WTC11 (cell line): ENCODE measurements at regions not wholly inside any gene's neighbourhood (a gene's known extent, or its start where the extent isn't known, plus 50 kb on each side); places are given as distances from the start of the nearest gene placed in this dataset.

Experiments used
- ATAC-seq: fragments of 200-7000 bp; cut with Tn5 transposase; 2 replicates; pipeline ENCODE4 v1.10.0; 2021; ENCODE audit warnings: mild to moderate bottlenecking, moderate library complexity
- CTCF ChIA-PET: fragments of 300-600 bp; sonication (Branson Sonifier 250); formaldehyde crosslinking; loops from one replicate; lab custom pipeline; 2021; ENCODE audit warnings: antibody characterized with exemption; lab: Charles Lee
- POLR2A ChIA-PET: fragments of 350-600 bp; sonication (Branson Sonifier 250); formaldehyde crosslinking; loops from one replicate; lab custom pipeline; 2021; ENCODE audit warnings: antibody characterized with exemption; lab: Charles Lee
- DNase-seq: peaks from one replicate; pipeline ENCODE4 v3.0.0; 2021; ENCODE audit warnings: low spot score
- H3K27ac Mint-ChIP-seq: 2 replicates; pipeline ENCODE4 v1.8.0; 2021; ENCODE audit warnings: mixed read lengths
- H3K27me3 Mint-ChIP-seq: 2 replicates; pipeline ENCODE4 v1.8.0; 2021; ENCODE audit warnings: low read depth, mild to moderate bottlenecking, moderate library complexity, mixed read lengths
- H3K36me3 Mint-ChIP-seq: 2 replicates; pipeline ENCODE4 v1.8.0; 2021; ENCODE audit warnings: mixed read lengths
- H3K4me1 Mint-ChIP-seq: 2 replicates; pipeline ENCODE4 v1.8.0; 2022; ENCODE audit warnings: mixed read lengths
- H3K4me3 Mint-ChIP-seq: 2 replicates; pipeline ENCODE4 v1.8.0; 2021; ENCODE audit warnings: mild to moderate bottlenecking, moderate library complexity, mixed read lengths
- H3K9me3 Mint-ChIP-seq: 2 replicates; pipeline ENCODE4 v1.8.0; 2021; ENCODE audit warnings: mixed read lengths
- AFF4 ChIP-seq: sonication (generic); formaldehyde crosslinking; IDR thresholded peaks from 2 replicates; pipeline ENCODE4 v1.8.1; 2023; ENCODE audit warnings: mild to moderate bottlenecking, missing genetic modification reagents, borderline replicate concordance
- ARID4B ChIP-seq: sonication (generic); formaldehyde crosslinking; IDR thresholded peaks from 2 replicates; pipeline ENCODE4 v1.8.0; 2023; ENCODE audit warnings: missing genetic modification reagents, mild to moderate bottlenecking, borderline replicate concordance
- CDX4 ChIP-seq: fragments of 250-450 bp; sonication (Bioruptor Pico); IDR thresholded peaks from 2 replicates; pipeline ENCODE4 v1.9.0; 2021; ENCODE audit warnings: moderate library complexity, mild to moderate bottlenecking, inconsistent platforms, borderline replicate concordance
- E2F1 ChIP-seq: sonication (generic); formaldehyde crosslinking; IDR thresholded peaks from 2 replicates; pipeline ENCODE4 v1.8.0; 2022; ENCODE audit warnings: mild to moderate bottlenecking, missing genetic modification reagents
- GABPB1 ChIP-seq: sonication (generic); formaldehyde crosslinking; IDR thresholded peaks from 2 replicates; pipeline ENCODE4 v1.8.1; 2023; ENCODE audit warnings: mild to moderate bottlenecking, missing genetic modification reagents
- IRF1 ChIP-seq: sonication (generic); formaldehyde crosslinking; IDR thresholded peaks from 2 replicates; pipeline ENCODE4 v1.8.0; 2023; ENCODE audit warnings: missing genetic modification reagents
- IRF2 ChIP-seq: sonication (generic); formaldehyde crosslinking; IDR thresholded peaks from 2 replicates; pipeline ENCODE4 v1.8.0; 2022; ENCODE audit warnings: low read depth, missing genetic modification reagents, borderline replicate concordance
- NFYB ChIP-seq: sonication (generic); formaldehyde crosslinking; conservative IDR thresholded peaks from 2 replicates; pipeline ENCODE4 v1.8.0; 2022; ENCODE audit warnings: low read depth, missing genetic modification reagents
- NR1H2 ChIP-seq: sonication (generic); formaldehyde crosslinking; IDR thresholded peaks from 2 replicates; pipeline ENCODE4 v1.9.0; 2021; ENCODE audit warnings: mild to moderate bottlenecking, moderate library complexity, missing genetic modification reagents
- PRDM15 ChIP-seq: sonication (generic); formaldehyde crosslinking; IDR thresholded peaks from 2 replicates; pipeline ENCODE4 v1.8.0; 2022; ENCODE audit warnings: missing genetic modification reagents
- RORB ChIP-seq: fragments of 250-450 bp; sonication (Bioruptor Pico); IDR thresholded peaks from 2 replicates; pipeline ENCODE4 v1.9.0; 2021; ENCODE audit warnings: mild to moderate bottlenecking
- SMAD4 ChIP-seq: sonication (generic); formaldehyde crosslinking; IDR thresholded peaks from 2 replicates; pipeline ENCODE4 v1.8.0; 2022; ENCODE audit warnings: mild to moderate bottlenecking, missing genetic modification reagents
- TCF7 ChIP-seq: sonication (generic); formaldehyde crosslinking; IDR thresholded peaks from 2 replicates; pipeline ENCODE4 v1.8.0; 2022; ENCODE audit warnings: mild to moderate bottlenecking, low read depth, missing genetic modification reagents, moderate library complexity
- ZNF532 ChIP-seq: fragments of 250-450 bp; sonication (Bioruptor Pico); IDR thresholded peaks from 2 replicates; pipeline ENCODE4 v1.9.0; 2021; ENCODE audit warnings: mild to moderate bottlenecking, borderline replicate concordance

GRCh38 chr2:145680276-145680675, 1160.4 kb upstream of the ZEB2 start:
- CTCF ChIA-PET, result no interaction called here
- no peaks in the 10 kb centered on the region for H3K27me3 Mint-ChIP-seq
- no peaks in the 10 kb centered on the region for H3K4me1 Mint-ChIP-seq
- POLR2A ChIA-PET, result no interaction called here
- no peaks in the 10 kb centered on the region for H3K36me3 Mint-ChIP-seq
- H3K27ac Mint-ChIP-seq, result no peak overlapping the region
- ATAC-seq (no peak), DNase-seq (no peak)
- TF ChIP-seq TCF7 (CRISPR knock-in tag) (no peak), CDX4 (no peak), ARID4B (CRISPR knock-in tag) (no peak), E2F1 (CRISPR knock-in tag) (no peak), IRF1 (CRISPR knock-in tag) (no peak), SMAD4 (no peak), RORB (no peak), GABPB1 (CRISPR knock-in tag) (no peak), NFYB (CRISPR knock-in tag) (no peak), ZNF532 (CRISPR knock-in tag) (no peak), NR1H2 (no peak)
- H3K9me3 Mint-ChIP-seq, result peaks cover 6% of the 10 kb centered on the region; the same call in 1 of the 2 replicates
- H3K4me3 Mint-ChIP-seq, result no peak overlapping the region

GRCh38 chr2:145677371-145677770, 1157.5 kb upstream of the ZEB2 start:
- H3K27me3 Mint-ChIP-seq, result no peaks in the 10 kb centered on the region; the same call in 1 of the 2 replicates
- peaks cover 12% of the 10 kb centered on the region; the same call in 1 of the 2 replicates for H3K9me3 Mint-ChIP-seq
- H3K36me3 Mint-ChIP-seq, result no peaks in the 10 kb centered on the region
- ATAC-seq (no peak), DNase-seq (no peak)
- no peak overlapping the region for H3K4me3 Mint-ChIP-seq
- CTCF ChIA-PET, result no interaction called here
- H3K27ac Mint-ChIP-seq, result no peak overlapping the region
- POLR2A ChIA-PET, result no interaction called here
- H3K4me1 Mint-ChIP-seq, result no peaks in the 10 kb centered on the region
- TF ChIP-seq AFF4 (CRISPR knock-in tag) (no peak), IRF2 (CRISPR knock-in tag) (no peak), PRDM15 (CRISPR knock-in tag) (no peak)
